ENCODE measurements at regions not wholly inside any gene's neighbourhood (a gene's known extent, or its start where the extent isn't known, plus 50 kb on each side); places are given as distances from the start of the nearest gene placed in this dataset.

GRCh38 chr15:60223176-60223575, 174.6 kb downstream of the ANXA2 start:
- no peak for TF ChIP-seq SMC3 (IDR thresholded peaks at IDR 0.05)
- TF ChIP-seq CTCF (IDR thresholded peaks at IDR 0.05), result no peak
- TF ChIP-seq PHF8 (IDR thresholded peaks at IDR 0.05; ENCODE audit: borderline replicate concordance, low read depth), result no peak
- no peak for TF ChIP-seq MAFK (IDR thresholded peaks at IDR 0.05; ENCODE audit: partially characterized antibody)
- no peak for TF ChIP-seq RARB (CRISPR knock-in tag; IDR thresholded peaks at IDR 0.05)
- TF ChIP-seq, protein P1, sequence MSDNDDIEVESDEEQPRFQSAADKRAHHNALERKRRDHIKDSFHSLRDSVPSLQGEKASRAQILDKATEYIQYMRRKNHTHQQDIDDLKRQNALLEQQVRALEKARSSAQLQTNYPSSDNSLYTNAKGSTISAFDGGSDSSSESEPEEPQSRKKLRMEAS (IDR thresholded peaks at IDR 0.05), result no peak
- TF ChIP-seq, protein P2, sequence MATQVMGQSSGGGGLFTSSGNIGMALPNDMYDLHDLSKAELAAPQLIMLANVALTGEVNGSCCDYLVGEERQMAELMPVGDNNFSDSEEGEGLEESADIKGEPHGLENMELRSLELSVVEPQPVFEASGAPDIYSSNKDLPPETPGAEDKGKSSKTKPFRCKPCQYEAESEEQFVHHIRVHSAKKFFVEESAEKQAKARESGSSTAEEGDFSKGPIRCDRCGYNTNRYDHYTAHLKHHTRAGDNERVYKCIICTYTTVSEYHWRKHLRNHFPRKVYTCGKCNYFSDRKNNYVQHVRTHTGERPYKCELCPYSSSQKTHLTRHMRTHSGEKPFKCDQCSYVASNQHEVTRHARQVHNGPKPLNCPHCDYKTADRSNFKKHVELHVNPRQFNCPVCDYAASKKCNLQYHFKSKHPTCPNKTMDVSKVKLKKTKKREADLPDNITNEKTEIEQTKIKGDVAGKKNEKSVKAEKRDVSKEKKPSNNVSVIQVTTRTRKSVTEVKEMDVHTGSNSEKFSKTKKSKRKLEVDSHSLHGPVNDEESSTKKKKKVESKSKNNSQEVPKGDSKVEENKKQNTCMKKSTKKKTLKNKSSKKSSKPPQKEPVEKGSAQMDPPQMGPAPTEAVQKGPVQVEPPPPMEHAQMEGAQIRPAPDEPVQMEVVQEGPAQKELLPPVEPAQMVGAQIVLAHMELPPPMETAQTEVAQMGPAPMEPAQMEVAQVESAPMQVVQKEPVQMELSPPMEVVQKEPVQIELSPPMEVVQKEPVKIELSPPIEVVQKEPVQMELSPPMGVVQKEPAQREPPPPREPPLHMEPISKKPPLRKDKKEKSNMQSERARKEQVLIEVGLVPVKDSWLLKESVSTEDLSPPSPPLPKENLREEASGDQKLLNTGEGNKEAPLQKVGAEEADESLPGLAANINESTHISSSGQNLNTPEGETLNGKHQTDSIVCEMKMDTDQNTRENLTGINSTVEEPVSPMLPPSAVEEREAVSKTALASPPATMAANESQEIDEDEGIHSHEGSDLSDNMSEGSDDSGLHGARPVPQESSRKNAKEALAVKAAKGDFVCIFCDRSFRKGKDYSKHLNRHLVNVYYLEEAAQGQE (IDR thresholded peaks at IDR 0.05), result no peak
- no peak for TF ChIP-seq FOSL2 (IDR thresholded peaks at IDR 0.05)
- no peak for TF ChIP-seq FOSL2 (CRISPR knock-in tag; IDR thresholded peaks at IDR 0.05)
- no peak for TF ChIP-seq CHD4 (IDR thresholded peaks at IDR 0.05; ENCODE audit: borderline replicate concordance)
- TF ChIP-seq CEBPB (IDR thresholded peaks at IDR 0.05), result no peak

Measured in A549 (cell line).